PC-9 (cell line): ENCODE measurements at regions not wholly inside any gene's neighbourhood (a gene's known extent, or its start where the extent isn't known, plus 50 kb on each side); places are given as distances from the start of the nearest gene placed in this dataset.

Source experiments
- BruUV-seq: library from RNA; stranded (reverse); fragments of 400-500 nt; replicated peaks from 2 replicates; lab custom pipeline; 2021; lab: Mats Ljungman, UMichigan
- CTCF ChIA-PET: fragments of 300-600 bp; sonication (Branson Sonifier 250); formaldehyde crosslinking; loops from one replicate; lab custom pipeline; 2022; ENCODE audit warnings: antibody characterized with exemption; lab: Charles Lee
- POLR2A ChIA-PET: fragments of 300-600 bp; sonication (Branson Sonifier 250); formaldehyde crosslinking; loops from one replicate; lab custom pipeline; 2022; ENCODE audit warnings: antibody characterized with exemption; ENCODE audit not compliant: unreplicated experiment; lab: Charles Lee
- DNase-seq, 2 experiments: peaks; one replicate each; pipeline versions ENCODE4 v3.0.0 to v3.0.0-alpha.2; 2015 to 2022; ENCODE audit warnings: mixed read lengths in 1 of 2
- H2AFZ ChIP-seq: fragments of 200-600 bp; sonication (generic); 2 replicates; pipeline ENCODE4 v1.8.1; 2017; ENCODE audit warnings: antibody characterized with exemption
- H3F3A ChIP-seq: fragments of 200-600 bp; sonication (generic); 2 replicates; pipeline ENCODE4 v1.8.1; 2017; ENCODE audit warnings: antibody characterized with exemption, mild to moderate bottlenecking, low read depth; ENCODE audit not compliant: insufficient read depth
- H3K27ac ChIP-seq: fragments of 200-600 bp; sonication (generic); 2 replicates; pipeline ENCODE4 v1.6.1; 2016; ENCODE audit warnings: mixed run types
- H3K27me3 ChIP-seq: fragments of 200-600 bp; sonication (generic); 2 replicates; pipeline ENCODE4 v1.6.1; 2016; ENCODE audit warnings: low read depth, mixed run types; ENCODE audit not compliant: insufficient read depth
- H3K36me3 ChIP-seq: fragments of 200-600 bp; sonication (generic); 2 replicates; pipeline ENCODE4 v1.6.1; 2016; ENCODE audit warnings: low read depth, mixed run types
- H3K4me1 ChIP-seq: fragments of 200-600 bp; sonication (generic); replicated peaks from 2 replicates; pipeline ENCODE4 v1.6.1; 2016; ENCODE audit warnings: mixed run types; ENCODE audit not compliant: insufficient read depth
- H3K4me2 ChIP-seq: fragments of 200-600 bp; sonication (generic); 2 replicates; pipeline ENCODE4 v1.6.1; 2017; ENCODE audit warnings: mixed run types
- H3K4me3 ChIP-seq: fragments of 200-600 bp; sonication (generic); 2 replicates; pipeline ENCODE4 v1.6.1; 2016; ENCODE audit warnings: mixed run types
- H3K79me2 ChIP-seq: fragments of 200-600 bp; sonication (generic); 2 replicates; pipeline ENCODE4 v1.6.1; 2017; ENCODE audit warnings: low read depth, mixed run types
- H3K9me2 ChIP-seq: fragments of 200-600 bp; sonication (generic); 2 replicates; pipeline ENCODE4 v1.8.1; 2017; ENCODE audit warnings: mild to moderate bottlenecking; ENCODE audit not compliant: insufficient read depth
- H3K9me3 ChIP-seq: fragments of 200-600 bp; sonication (generic); 2 replicates; pipeline ENCODE4 v1.8.1; 2016; ENCODE audit warnings: low read depth; ENCODE audit not compliant: insufficient read depth
- H4K20me1 ChIP-seq: fragments of 200-600 bp; sonication (generic); 2 replicates; pipeline ENCODE4 v1.8.1; 2017; ENCODE audit not compliant: insufficient read depth
- CTCF ChIP-seq: fragments of 200-600 bp; sonication (generic); conservative IDR thresholded peaks from 2 replicates; pipeline ENCODE4 v1.6.1; 2017; ENCODE audit warnings: mixed run types, antibody characterized with exemption, mild to moderate bottlenecking, moderate library complexity
- EZH2 ChIP-seq: fragments of 200-600 bp; sonication (generic); IDR thresholded peaks from 2 replicates; pipeline ENCODE4 v1.8.0; 2017; ENCODE audit warnings: antibody characterized with exemption, low read depth
- intact Hi-C: fragments of 100-400 bp; cut with micrococcal nuclease; formaldehyde crosslinking; loops from one replicate; pipeline ENCODE4 v1.10.0; 2022; ENCODE audit not compliant: unreplicated experiment

GRCh38 chr9:91073049-91073810 lies 271.6 kb downstream of the SYK start:
- H3K9me2 ChIP-seq = no peaks in the 10 kb centered on the region
- no peaks in the 10 kb centered on the region for H3K79me2 ChIP-seq
- no peak overlapping the region for H3K4me3 ChIP-seq
- peaks cover 37% of the 10 kb centered on the region for H3F3A ChIP-seq
- no peak overlapping the region for H3K27ac ChIP-seq
- no peaks in the 10 kb centered on the region for H3K27me3 ChIP-seq
- TF ChIP-seq EZH2 = no peak
- TF ChIP-seq CTCF = no peak
- H3K9me3 ChIP-seq = no peaks in the 10 kb centered on the region
- peaks cover 23% of the 10 kb centered on the region for H3K4me1 ChIP-seq
- no peaks in the 10 kb centered on the region for H4K20me1 ChIP-seq
- no peak for DNase-seq
- CTCF ChIA-PET = no interaction called here
- POLR2A ChIA-PET = no interaction called here
- H3K36me3 ChIP-seq = no peaks in the 10 kb centered on the region
- intact Hi-C loops = no loop called here
- no TSS peak for BruUV-seq
- H3K4me2 ChIP-seq = no peak overlapping the region
- H2AFZ ChIP-seq = no peak overlapping the region

DNA sequence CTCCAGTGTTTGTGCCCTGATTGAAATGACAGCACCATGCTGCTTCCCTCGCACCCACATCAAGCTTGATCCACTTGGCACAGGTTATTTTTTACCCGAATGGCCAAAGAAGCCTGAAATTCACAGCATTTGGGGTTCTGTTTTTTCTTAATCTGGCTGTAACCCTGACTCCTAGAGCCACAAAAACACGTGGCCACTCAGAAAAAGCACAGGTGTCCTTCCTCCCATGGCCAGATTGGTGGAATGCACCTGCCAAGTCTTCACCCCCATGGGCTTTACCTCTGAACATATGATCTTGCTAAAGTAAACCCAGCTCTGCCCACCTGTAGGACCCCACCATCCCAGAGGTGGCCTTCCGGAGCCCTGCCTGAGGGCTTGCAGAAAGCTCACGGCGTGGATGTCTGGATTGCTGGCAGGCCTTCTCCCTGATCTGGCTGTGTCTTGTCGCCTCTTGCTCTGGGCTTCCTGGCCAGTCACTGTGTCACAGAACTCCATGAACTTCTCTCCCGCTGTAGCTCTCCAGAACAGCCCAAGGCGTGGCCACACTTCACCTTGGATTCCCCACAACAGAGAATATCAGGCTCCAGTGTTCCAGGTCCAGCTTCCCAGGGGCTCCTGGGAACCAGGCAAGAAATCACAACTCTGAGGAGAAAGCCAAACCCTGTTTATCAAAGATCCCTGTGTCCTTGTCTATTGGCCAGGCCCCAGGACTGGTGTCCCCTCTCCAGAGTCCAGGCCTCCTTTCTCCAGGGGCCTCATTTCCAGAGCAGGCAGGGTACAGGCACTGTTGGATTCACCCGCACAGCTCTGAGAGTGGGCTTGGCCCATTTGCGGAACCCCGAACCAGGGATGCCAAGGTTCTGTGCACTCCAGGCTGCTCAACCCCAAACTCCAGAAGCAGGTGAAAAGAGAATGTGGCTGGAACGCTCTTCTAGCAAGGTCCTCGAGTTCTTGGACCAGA lies 272.5 kb downstream of the SYK start:
- no peak for DNase-seq
- H3K4me1 ChIP-seq = peaks cover 23% of the 10 kb centered on the region
- POLR2A ChIA-PET = no interaction called here
- H3K27me3 ChIP-seq = no peaks in the 10 kb centered on the region
- H3K27ac ChIP-seq = no peak overlapping the region
- no peaks in the 10 kb centered on the region for H3K79me2 ChIP-seq
- no peaks in the 10 kb centered on the region for H4K20me1 ChIP-seq
- no peak overlapping the region for H2AFZ ChIP-seq
- H3K4me3 ChIP-seq = no peak overlapping the region
- no peaks in the 10 kb centered on the region for H3K36me3 ChIP-seq
- intact Hi-C loops = no loop called here
- no peaks in the 10 kb centered on the region for H3K9me3 ChIP-seq
- peaks cover 37% of the 10 kb centered on the region for H3F3A ChIP-seq
- H3K9me2 ChIP-seq = no peaks in the 10 kb centered on the region
- TF ChIP-seq CTCF (no peak), EZH2 (no peak)
- no TSS peak for BruUV-seq
- H3K4me2 ChIP-seq = no peak overlapping the region
- CTCF ChIA-PET = no interaction called here

DNA sequence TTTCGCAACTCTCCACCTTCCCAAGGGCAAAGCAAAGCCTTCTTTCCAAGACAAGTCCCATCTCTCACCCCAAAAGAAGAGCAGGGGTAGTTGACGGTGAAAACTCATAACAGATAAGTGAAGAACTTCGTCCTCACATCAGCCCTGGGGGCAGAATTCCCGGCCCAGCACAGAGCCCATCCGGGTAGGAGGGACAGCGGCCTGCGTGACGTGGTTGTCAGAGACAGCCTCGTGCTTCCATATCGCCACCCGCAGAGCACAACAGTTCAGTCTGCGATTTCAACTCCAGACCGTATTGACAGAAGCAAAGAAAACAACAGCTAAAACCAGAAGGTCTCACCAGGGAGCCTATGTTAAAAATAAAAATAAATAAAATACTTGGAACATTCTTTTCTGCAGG lies 273.2 kb downstream of the SYK start:
- BruUV-seq = no TSS peak
- Histone ChIP-seq H2AFZ (no peak overlapping the region), H3K79me2 (no peaks in the 10 kb centered on the region), H4K20me1 (no peaks in the 10 kb centered on the region), H3K27me3 (no peaks in the 10 kb centered on the region), H3K36me3 (no peaks in the 10 kb centered on the region), H3K27ac (no peak overlapping the region), H3K9me2 (no peaks in the 10 kb centered on the region), H3K4me2 (no peak overlapping the region), H3K4me1 (peaks cover 23% of the 10 kb centered on the region), H3F3A (peaks cover 31% of the 10 kb centered on the region), H3K9me3 (no peaks in the 10 kb centered on the region), H3K4me3 (no peak overlapping the region)
- no peak for DNase-seq
- TF ChIP-seq EZH2 = no peak
- no peak for TF ChIP-seq CTCF
- POLR2A ChIA-PET = no interaction called here
- intact Hi-C loops = no loop called here
- CTCF ChIA-PET = no interaction called here
